Sciatic nerve (tissue), 2 donors: ENCODE measurements at regions not wholly inside any gene's neighbourhood (a gene's known extent, or its start where the extent isn't known, plus 50 kb on each side); places are given as distances from the start of the nearest gene placed in this dataset.

Experiments
- ATAC-seq: fragments of 200-7000 bp; cut with Tn5 transposase; one replicate; pipeline ENCODE4 v1.9.1; 2020; ENCODE audit warnings: mild to moderate bottlenecking, moderate library complexity
- DNase-seq: peaks from one replicate; pipeline ENCODE4 v3.0.0-alpha.2; 2020; ENCODE audit warnings: low spot score
- intact Hi-C: fragments of 100-400 bp; cut with DNase I; formaldehyde crosslinking; loops from one replicate; pipeline ENCODE4 v1.14.2; 2022
- donor health status: DM: no; HTN: no; CAD: no.
- donor health status: DM: no; HTN: no; CAD: no.

DNA sequence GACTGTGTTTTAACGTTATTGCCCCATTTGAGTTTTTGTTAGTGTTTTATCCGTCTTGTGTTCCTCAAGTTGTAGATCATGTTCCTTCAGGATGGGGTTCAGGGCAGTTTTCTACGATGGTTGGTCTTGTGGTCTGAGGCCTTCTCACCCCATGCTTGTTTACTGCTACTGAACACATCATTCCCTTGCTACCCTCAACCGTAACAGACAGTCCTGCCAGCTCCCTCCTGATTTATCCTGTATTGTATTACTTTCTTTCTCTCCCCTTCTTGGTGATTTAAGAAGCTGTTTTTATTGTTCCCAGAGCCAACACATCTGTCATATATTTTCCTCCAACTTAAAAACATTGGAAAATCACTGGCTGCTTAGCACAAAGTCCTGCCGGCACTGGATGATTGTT, 719.8 kb downstream of the INHBA start:
- peak; percentile 85 for ATAC-seq
- intact Hi-C loops: no loop called here
- no peak for DNase-seq

DNA sequence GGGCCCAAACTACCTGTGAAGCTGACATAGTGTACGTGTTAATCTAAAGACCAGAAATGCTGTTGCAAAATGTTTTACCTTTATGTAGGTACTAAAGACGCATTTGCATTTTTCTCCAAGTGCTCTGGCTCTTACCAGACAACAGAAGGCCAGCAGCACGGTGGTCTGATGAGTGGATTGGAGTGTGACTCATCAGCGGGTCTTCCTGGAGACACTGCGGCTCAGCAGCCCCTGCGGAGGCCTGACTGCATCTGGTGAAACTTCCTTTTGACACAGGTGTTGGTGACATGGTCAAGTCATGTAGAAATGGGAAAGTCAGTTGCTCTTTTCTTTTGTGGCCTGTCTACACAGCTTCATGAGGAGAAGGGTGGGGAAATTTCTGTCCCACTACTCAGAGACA, 723.6 kb downstream of the INHBA start:
- DNase-seq (no peak), ATAC-seq (no peak)
- intact Hi-C loops: no loop called here

DNA sequence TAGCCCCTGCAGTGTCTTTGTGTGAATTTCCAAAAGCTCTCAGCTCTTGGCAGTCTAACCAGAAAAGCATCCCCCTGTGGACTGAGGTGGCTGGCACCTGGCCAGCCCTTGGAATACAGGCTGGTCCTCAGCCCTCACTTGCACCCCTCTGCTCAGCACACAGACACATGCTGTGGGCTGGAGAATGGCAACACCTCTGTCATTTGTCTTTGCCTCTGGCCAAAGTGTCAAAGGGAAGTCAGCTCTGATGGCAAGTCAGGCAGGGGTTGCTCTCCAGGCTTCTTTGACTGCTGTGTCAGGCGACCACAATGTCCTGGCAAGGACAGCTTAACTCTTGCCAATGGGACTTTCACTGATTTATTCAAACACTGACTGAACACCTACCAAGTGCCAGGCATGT, 724.8 kb downstream of the INHBA start:
- ATAC-seq: no peak
- intact Hi-C loops: no loop called here
- DNase-seq: no peak

DNA sequence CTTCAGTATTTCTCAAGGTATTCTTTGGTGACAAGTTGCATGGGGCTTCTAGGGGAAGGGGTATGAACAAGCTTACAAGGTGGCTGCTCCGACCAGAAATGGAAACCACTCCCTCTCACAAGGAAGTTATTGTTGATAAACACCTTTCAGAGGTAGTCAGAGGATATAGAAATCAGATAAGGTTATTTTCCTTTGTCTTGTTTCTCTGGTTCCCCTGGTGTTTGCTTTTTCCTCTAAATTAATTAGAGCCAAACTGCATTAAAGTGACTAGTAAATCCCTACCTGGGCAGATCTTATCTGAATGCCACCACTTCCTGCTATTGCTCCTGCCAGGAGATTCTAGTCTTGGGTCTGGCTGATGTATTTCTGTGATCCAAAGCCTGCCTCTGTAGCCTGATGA, 725.4 kb downstream of the INHBA start:
- intact Hi-C loops: no loop called here
- DNase-seq (no peak), ATAC-seq (no peak)

DNA sequence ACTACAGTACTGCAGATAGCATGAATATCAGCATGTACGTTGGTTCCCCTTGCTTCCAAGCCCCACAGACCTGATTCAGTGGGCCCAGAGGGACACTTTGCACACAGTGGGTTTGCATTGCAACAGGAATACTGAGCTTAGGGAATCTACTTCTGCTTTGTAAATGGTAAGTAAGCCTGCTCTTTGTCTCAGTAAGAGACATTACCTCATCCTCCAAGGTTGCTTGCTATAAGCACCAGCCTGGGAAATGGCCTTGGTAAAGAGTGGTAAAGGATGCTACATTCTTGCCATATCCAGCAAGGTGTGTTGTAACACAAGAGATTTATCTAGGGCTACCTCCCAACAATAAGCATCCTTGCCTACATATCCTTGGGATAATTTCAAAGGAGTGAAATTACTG, 730.5 kb downstream of the INHBA start:
- intact Hi-C loops: no loop called here
- DNase-seq (no peak), ATAC-seq (no peak)

DNA sequence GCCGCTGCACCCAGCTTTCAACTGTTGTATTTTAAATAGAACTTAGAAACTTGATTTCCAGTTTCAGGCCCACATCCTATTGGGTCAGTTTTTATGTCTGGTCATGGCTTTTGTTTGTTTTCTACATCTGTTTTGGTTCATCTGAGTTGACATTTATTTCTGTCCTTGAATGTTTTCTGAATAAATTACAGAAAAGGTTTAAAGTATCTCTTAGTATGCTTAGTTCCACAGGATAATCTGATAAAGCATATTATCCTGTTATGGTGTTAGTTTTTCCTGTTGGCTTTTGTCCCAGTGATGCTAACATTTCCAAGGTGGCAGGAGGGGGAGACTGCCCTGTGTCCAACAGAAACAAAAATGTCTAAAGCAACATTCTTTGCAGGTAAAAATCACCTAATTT, 733.2 kb downstream of the INHBA start:
- intact Hi-C loops: no loop called here
- ATAC-seq (no peak), DNase-seq (no peak)

DNA sequence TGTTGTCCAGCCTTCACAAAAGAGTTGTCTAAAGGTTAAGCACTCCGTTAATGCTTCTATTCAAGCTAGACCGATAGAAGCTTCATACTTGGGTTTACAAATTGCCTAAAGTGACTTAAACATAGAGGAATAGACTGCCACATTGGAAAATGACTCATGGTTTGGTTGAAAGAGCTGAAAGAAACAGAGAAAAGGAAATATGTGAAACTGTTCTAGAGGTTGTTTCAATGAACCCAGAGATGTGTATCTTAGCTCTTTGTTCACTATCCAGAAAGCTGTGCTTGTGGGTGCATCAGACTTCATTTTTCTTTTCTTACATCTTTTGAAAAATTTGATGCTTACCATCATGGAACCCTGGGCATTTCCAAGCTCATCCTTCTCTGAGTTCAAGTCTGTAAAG, 736.2 kb downstream of the INHBA start:
- intact Hi-C loops: no loop called here
- ATAC-seq (no peak), DNase-seq (no peak)

DNA sequence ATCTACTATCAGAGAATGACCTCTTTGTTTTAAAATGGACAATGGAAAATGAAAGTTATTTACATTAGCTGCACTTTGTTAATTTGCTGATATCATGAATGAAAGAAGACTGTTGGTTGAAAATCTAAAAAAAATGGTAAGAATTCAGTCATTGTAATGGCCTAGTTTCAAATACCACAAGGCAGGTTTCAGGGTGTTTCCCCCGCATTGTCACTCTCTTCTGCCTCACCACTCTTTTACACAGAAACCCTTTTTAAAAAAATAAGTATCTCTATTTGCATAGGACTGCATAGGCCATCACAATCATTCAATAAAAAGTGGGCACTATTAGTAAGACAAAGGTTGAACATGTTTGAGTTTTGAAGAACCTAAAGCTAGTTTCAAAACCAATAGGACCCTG, 737.1 kb downstream of the INHBA start:
- DNase-seq: no peak
- no peak for ATAC-seq
- intact Hi-C loops: no loop called here

DNA sequence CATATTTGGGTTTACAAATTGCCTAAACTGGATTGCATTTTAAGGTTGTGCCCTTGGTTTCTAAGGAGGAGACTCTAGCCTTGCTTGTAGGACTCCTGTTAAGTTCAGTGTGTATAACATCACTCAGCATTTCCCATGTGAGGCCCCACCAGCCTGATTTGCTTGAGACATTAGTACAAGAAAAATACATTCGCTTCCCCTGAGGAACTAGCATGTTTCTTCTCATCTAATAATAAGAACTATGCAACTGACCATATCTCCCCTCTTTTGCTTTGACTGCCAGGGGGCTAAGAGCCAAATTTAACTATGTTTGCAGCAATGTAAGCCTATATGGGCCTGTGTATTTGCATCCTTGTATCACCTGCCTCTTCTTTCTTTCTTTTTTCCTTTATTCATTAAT, 737.9 kb downstream of the INHBA start:
- intact Hi-C loops: no loop called here
- no peak for ATAC-seq
- DNase-seq: no peak

DNA sequence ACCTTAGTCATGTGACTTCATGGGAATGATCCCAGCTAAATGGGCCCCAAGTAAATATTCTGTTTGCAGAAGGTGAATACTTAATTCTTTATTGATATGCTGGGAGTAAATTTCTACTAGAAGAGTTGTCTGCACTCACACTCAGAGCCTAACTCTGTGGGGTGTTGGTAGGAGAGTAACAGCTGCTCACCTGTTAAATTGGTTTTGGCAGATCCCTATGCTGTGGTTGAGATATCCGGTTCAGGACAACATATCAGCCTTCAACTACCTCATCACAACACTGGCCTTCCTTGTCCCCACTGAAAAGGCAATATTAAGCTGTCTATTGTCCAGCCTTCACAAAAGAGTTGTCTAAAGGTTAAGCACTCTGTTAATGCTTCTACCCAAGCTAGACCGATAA, 738.3 kb downstream of the INHBA start:
- DNase-seq: no peak
- ATAC-seq: no peak

DNA sequence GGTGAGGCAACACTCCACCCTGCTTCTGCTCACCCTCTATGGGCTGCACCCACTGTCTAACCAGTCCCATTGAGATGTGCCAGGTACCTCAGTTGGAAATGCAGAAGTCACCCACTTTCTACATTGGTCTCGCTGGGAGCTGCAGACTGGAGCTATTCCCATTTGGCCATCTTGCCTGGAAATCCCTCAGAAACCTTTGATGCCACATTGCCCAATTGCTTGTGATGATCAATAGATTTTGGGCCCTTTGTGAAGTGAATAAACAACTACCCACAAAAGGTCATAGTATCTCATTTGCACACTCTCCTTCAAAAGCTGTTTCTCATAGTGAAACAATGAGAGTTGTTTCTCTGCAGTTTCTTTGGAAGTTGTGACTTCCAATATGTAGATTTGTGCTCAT, 742.9 kb downstream of the INHBA start:
- ATAC-seq: no peak
- no peak for DNase-seq
- intact Hi-C loops: no loop called here

More for the DNA sequence above, 738.3 kb downstream of the INHBA start:
- intact Hi-C loops: no loop called here

DNA sequence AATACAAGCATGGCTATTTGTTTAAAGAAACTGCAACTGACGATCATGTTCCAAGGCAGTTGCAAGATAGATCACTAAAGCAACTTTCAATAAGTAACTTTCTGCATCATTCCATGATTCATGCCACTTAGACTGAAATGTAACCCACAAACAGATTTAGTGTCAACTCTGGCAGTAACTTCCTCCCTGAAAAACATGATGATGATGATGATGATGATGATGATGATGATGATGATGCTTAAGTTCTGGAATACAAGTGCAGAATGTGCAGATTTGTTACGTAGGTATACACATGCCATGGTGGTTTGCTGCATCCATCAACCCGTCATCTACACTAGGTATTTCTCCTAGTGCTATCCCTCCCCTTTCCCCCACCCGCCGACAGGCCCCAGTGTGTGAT, 754.7 kb downstream of the INHBA start:
- intact Hi-C loops: no loop called here
- ATAC-seq (no peak), DNase-seq (no peak)

DNA sequence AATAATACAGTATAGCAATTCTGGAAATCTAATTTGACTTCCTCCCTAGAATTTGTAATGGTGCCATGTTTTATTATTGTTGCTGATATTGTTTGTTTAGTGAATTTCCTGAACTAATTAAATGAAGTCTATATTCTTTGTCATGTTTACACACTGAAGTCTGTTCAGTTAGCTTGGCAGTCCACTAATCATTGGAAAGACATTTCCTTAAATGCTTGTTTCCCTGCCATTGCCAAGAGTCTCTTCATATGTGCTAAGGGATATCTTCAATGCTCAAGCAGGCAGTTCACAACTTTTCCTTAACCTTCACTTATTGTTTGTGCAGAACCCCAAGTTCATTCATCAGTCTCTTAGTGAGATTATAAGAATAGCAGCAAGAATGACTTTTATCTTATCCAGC, 755.3 kb downstream of the INHBA start:
- ATAC-seq (no peak), DNase-seq (no peak)
- intact Hi-C loops: no loop called here

DNA sequence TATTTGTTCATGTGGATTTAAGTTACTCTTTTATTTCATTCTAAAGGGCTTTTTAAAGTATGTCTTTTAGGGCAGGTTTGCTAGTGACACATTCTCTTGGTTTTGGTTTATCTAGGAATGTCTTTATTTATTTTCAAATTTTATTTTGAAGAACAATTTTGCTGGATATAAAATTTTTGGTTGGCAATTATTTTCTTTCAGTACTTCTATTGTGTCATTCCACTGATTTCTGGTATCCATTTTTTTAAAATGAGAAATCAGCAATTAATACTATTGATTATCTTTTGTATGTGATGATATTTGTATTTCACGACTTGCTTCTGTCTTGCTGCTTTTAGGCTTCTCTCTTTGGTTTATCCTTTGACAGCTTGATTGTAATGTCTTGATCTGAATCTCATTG, 756.3 kb downstream of the INHBA start:
- no peak for DNase-seq
- ATAC-seq: no peak
- intact Hi-C loops: no loop called here

DNA sequence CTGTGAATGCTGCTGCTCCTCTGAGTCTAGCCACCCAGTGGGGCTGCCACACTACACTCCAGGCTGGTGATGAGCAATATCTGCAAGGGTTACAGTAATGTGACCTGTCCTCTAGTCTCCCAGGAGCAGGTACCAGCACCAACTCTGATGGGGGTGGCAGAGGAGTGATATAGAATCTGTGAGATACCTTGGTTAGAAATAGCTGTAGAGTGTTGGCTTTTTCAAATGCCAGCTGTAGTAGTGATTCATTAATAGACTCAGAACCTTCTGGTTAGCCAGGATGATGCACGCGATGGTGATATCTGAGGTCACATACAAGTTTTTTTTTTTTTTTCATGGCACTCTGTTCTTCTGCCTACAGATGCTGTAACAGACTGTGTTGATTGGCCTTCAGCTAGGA, 757.1 kb downstream of the INHBA start:
- intact Hi-C loops: no loop called here
- ATAC-seq (no peak), DNase-seq (no peak)

DNA sequence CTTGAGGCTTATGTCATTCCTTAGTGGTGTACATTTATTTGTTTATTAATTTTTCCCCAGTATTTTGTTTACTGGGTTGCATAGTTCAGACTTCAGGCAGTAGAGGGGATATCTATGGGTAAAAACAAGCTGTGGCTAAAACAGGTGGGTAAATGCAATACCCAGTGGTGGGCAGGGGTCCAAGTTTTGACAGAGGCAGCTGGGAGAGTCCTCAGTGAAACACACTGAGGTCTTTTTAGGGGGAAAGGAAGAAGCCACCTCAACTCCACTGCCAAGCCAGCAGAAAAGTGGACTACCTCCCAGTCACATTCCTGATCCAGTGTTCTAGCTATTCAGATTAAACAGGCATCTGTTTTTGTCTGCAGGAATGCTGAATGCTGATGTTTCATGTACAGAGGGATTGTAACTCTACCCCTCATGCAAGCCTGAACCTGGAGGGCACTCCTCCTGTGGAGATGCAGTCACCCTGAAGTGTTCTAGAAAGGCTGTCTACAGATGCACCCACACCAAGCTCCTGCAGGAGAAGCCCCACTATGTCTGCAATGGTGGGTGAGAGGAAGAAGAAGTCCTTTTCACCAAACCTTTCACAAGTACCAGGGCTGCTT, 757.8 kb downstream of the INHBA start:
- ATAC-seq: no peak
- DNase-seq: no peak
- intact Hi-C loops: no loop called here

DNA sequence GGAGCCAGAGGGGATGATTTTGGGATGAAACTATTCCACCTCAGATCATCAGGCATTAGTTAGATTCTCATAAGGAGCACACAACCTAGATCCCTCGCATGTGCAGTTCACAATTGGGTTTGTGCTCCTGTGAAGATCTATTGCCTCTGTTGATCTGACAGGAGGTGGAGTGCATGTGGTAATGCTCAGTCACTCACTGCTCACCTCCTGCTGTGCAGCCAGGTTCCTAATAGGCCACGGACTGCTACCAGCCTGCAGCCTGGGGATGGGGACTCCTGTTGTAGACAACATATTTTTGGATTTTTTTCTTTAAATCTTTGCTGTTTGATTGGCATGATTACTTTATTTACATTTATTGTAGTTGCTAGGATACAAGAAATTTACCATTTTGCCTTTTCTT, 765.0 kb downstream of the INHBA start:
- ATAC-seq: no peak
- no peak for DNase-seq
- intact Hi-C loops: no loop called here

DNA sequence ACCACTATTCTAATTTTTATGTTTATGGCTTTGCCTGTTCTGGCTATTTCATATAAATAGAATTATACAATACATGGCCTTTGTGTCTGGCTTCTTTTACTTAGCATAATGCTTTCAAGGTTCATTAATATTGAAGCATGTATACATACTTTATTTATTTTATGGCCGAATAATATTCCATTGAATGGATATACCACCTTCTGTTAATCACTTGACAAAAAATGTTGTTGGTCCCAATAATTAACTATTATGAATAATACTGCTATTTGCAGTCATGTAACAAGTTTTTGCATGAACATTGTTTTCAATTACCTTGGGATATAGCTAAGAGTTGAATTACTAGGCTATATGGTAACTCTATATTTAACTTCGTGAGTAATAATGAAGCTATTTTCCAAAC, 767.5 kb downstream of the INHBA start:
- DNase-seq: no peak
- intact Hi-C loops: no loop called here
- ATAC-seq: no peak

DNA sequence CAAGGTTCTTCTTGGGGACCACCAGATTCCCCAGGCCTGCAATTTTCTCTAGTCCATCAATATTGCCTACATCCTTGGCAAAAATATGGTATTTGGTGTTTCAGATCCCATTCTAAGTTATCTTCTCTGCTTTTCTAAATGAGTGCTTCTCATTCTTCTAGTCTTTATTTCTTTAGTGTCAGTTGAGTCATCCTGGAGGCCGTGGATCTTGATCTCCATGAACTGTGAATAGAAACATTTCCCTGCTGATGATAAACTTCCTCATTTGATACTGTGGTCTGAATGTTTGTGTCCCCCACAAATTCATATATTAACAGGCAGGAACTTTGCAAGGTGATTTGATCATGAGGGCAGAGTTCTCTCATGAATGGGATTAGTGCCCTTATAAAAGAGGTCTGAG, 779.3 kb downstream of the INHBA start:
- no peak for ATAC-seq
- intact Hi-C loops: no loop called here
- no peak for DNase-seq

DNA sequence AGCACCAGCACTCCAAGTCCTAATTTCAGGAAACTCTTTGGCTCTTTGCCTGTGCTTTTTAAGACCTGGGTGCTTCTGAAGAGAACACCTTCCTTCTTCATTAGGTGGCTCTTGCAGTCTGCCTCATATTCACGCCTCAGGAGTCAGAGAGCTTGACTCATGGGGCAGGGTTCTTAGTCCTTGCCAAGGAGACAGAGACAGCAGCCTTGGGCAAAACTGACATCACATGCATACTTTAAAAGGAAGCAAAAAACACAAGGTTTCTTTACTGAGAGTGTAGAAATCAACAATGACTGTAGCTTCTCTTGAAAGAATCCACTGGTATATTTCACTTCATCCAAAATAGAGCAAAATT, 780.6 kb downstream of the INHBA start:
- intact Hi-C loops: no loop called here
- no peak for ATAC-seq

DNA sequence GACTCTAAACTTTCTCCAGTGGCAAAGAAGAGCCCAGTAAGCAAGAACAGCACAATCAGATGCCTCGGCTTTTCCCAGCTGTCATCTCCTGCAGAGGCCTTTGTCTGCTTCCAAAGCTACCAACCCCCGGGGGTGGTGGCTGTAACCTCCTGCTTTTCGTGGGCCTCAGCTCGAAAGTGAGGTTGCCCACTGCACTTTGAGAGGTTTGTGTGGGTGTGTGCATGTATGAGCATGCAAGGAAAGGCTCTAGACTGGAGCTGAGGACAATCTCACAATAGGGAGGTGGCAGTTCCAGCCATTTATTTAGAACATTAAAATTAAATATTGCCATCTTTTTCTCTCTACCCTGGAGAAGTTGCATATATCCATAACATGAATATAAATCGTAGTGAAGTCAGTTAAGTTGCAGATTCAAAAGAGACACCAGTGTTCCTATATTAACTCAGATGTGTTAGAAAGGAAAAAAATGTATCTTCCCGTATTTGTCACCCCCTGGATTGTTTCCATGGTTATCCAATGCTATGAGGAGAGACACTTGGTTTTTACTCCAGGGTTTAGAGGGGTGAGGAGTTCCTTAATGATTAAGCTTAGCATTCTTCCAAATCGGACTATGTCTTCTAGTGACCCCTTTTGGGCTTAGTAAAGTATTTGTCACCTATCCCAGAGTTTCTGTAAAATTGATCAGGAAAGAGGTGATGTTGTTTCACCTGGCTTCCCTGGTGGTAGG, 781.1 kb downstream of the INHBA start:
- DNase-seq (no peak), ATAC-seq (no peak)
- intact Hi-C loops: no loop called here

More for the DNA sequence above, 780.6 kb downstream of the INHBA start:
- no peak for DNase-seq
